HK-2 (cell line): ENCODE measurements at regions not wholly inside any gene's neighbourhood (a gene's known extent, or its start where the extent isn't known, plus 50 kb on each side); places are given as distances from the start of the nearest gene placed in this dataset.
A peak's percentile ranks its signal among the peaks of the same experiment; 100 is the strongest.

Source experiments
- DNase-seq: peaks from one replicate; pipeline ENCODE4 v3.0.0-alpha.2; 2018; ENCODE audit not compliant: unreplicated experiment

GRCh38 chr20:37643400-37643799 is 50.4 kb upstream of the CTNNBL1 start:
- DNase-seq, result no peak

- no peak for DNase-seq
Measured at GRCh38 chr20:37642246-37642645, 51.6 kb upstream of the CTNNBL1 start.

- DNase-seq, result no peak
Measured at GRCh38 chr20:37640600-37641561, 52.9 kb upstream of the CTNNBL1 start.

GRCh38 chr20:37638527-37638926 is 55.3 kb upstream of the CTNNBL1 start:
- no peak for DNase-seq

- DNase-seq, result no peak
Measured at GRCh38 chr20:37636977-37637376, 56.9 kb upstream of the CTNNBL1 start.

- DNase-seq, result no peak
Measured at GRCh38 chr20:37636212-37636975, 57.4 kb upstream of the CTNNBL1 start.

GRCh38 chr20:37630993-37631392 is 62.8 kb upstream of the CTNNBL1 start:
- no peak for DNase-seq

GRCh38 chr20:37630166-37630565 is 63.7 kb upstream of the CTNNBL1 start:
- no peak for DNase-seq

- DNase-seq, result no peak
Measured at GRCh38 chr20:37627767-37628130, 66.1 kb upstream of the CTNNBL1 start.

GRCh38 chr20:37627060-37627766 is 66.6 kb upstream of the CTNNBL1 start:
- peak; percentile 62 for DNase-seq

GRCh38 chr20:37624963-37625362 is 68.9 kb upstream of the CTNNBL1 start:
- no peak for DNase-seq

GRCh38 chr20:37622728-37623127 is 71.1 kb upstream of the CTNNBL1 start:
- DNase-seq, result no peak

GRCh38 chr20:37619496-37619895 is 74.3 kb upstream of the CTNNBL1 start:
- DNase-seq, result no peak

GRCh38 chr20:37616110-37616425 is 77.8 kb upstream of the CTNNBL1 start:
- no peak for DNase-seq

- peak; percentile 51 for DNase-seq
Measured at GRCh38 chr20:37615340-37616109, 78.3 kb upstream of the CTNNBL1 start.

- no peak for DNase-seq
Measured at GRCh38 chr20:37611852-37612251, 82.0 kb upstream of the CTNNBL1 start.

GRCh38 chr20:37611346-37611745 is 82.5 kb upstream of the CTNNBL1 start:
- DNase-seq, result no peak

GRCh38 chr20:37610203-37610798 is 82.6 kb upstream of the BLCAP start:
- DNase-seq, result no peak

- DNase-seq, result no peak
Measured at GRCh38 chr20:37602634-37603033, 75.0 kb upstream of the BLCAP start.

- no peak for DNase-seq
Measured at GRCh38 chr20:37600486-37600885, 72.8 kb upstream of the BLCAP start.
